Neural crest cell (in vitro differentiated cells): ENCODE measurements at regions not wholly inside any gene's neighbourhood (a gene's known extent, or its start where the extent isn't known, plus 50 kb on each side); places are given as distances from the start of the nearest gene placed in this dataset.

ENCODE experiments used
- DNase-seq: peaks from one replicate; pipeline ENCODE4 v3.0.0; 2021; ENCODE audit warnings: low read depth, mixed read lengths, low spot score
- H3K27ac Mint-ChIP-seq: one replicate; pipeline ENCODE4 v1.8.0; 2021; ENCODE audit warnings: mild to moderate bottlenecking, mixed read lengths; ENCODE audit not compliant: unreplicated experiment
- H3K27me3 Mint-ChIP-seq: 2 replicates; pipeline ENCODE4 v1.8.0; 2021; ENCODE audit warnings: low read depth, mild to moderate bottlenecking, mixed read lengths
- H3K36me3 Mint-ChIP-seq: 2 replicates; pipeline ENCODE4 v1.8.0; 2021; ENCODE audit warnings: low read depth, mild to moderate bottlenecking, mixed read lengths
- H3K4me1 Mint-ChIP-seq: 2 replicates; pipeline ENCODE4 v1.8.0; 2021; ENCODE audit warnings: mixed read lengths
- H3K4me3 Mint-ChIP-seq: one replicate; pipeline ENCODE4 v1.8.0; 2021; ENCODE audit warnings: mild to moderate bottlenecking, mixed read lengths
- H3K9me3 Mint-ChIP-seq: 2 replicates; pipeline ENCODE4 v1.8.0; 2021; ENCODE audit warnings: mixed read lengths
- TF ChIP-seq, protein P1 (sequence below): fragments of 200-600 bp; sonication (generic); conservative IDR thresholded peaks from 2 replicates; pipeline ENCODE4 v1.5.0; 2021; ENCODE audit warnings: antibody characterized with exemption, mild to moderate bottlenecking

- Mint-ChIP-seq H3K36me3 (peaks cover under 1% of the 10 kb centered on the region), H3K9me3 (peaks cover 6% of the 10 kb centered on the region), H3K27ac (no peak overlapping the region), H3K4me3 (no peak overlapping the region), H3K4me1 (peaks cover 11% of the 10 kb centered on the region), H3K27me3 (peaks cover 8% of the 10 kb centered on the region)
- DNase-seq: no peak
- TF ChIP-seq, protein P1, sequence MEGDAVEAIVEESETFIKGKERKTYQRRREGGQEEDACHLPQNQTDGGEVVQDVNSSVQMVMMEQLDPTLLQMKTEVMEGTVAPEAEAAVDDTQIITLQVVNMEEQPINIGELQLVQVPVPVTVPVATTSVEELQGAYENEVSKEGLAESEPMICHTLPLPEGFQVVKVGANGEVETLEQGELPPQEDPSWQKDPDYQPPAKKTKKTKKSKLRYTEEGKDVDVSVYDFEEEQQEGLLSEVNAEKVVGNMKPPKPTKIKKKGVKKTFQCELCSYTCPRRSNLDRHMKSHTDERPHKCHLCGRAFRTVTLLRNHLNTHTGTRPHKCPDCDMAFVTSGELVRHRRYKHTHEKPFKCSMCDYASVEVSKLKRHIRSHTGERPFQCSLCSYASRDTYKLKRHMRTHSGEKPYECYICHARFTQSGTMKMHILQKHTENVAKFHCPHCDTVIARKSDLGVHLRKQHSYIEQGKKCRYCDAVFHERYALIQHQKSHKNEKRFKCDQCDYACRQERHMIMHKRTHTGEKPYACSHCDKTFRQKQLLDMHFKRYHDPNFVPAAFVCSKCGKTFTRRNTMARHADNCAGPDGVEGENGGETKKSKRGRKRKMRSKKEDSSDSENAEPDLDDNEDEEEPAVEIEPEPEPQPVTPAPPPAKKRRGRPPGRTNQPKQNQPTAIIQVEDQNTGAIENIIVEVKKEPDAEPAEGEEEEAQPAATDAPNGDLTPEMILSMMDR: no peak
Measured at GRCh38 chr7:54859545-54859944, 100.5 kb upstream of the SEC61G start.

DNA sequence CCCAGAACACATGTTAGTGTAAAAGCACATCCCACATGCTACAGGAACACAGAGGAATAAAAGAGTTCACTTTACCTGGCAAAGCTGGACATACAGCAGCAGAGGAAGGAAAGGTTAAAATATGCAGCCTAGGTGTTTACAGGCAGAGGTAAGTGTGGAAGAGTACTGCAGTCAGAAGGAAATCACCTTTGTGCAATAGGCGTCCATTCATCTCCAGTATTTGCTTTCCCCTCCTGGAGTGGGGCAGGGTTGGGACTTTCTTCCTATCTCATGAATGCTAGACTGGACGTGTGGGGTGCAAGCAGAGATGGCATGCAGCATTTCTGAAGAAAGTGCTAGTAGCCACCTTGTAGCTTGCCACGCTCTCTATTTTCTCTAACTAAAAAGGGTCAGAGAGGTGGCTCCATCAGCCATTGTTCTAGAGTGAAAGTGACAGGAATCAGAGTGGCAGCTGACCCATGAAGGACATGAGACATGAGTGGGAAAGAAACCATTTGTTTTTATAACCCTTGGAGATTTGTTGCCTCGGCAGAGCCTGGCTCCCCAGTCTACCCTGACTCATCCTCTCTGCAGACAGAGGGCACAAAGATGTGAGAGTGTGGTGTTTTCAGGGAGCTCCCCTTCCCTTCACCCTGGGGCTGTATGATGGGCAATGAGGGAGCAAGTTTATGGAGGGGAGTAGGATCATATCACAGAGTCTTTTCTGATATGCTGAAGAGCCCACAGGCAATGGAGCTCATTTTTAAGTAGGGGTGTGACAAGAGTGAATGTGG lies 101.2 kb upstream of the SEC61G start:
- no peak for DNase-seq
- TF ChIP-seq, protein P1: no peak
- Mint-ChIP-seq H3K27ac (peak overlapping the region; percentile 15), H3K27me3 (peaks cover 8% of the 10 kb centered on the region), H3K4me3 (no peak overlapping the region), H3K36me3 (no peaks in the 10 kb centered on the region), H3K9me3 (peaks cover 4% of the 10 kb centered on the region), H3K4me1 (peaks cover 17% of the 10 kb centered on the region)

DNA sequence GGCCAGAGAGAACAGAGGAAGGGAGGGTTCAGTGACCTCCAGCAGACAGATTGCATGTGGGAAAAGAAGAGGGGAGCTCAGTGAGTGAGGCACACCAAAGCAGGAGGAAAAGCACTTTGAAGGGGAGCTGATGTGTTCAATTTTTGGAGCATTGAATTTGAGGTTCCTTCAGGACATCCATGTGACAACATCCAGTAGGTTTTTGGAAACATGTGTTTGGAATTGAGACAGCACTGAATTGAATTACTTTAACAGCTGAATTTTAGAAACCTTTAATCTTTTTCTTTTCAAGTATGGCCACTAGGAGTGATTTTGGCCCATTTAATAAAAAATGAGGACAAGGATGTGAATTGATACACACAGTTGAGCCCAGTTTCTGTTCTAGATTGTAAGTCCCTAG lies 101.8 kb upstream of the SEC61G start:
- no peak overlapping the region for H3K27ac Mint-ChIP-seq
- peaks cover 8% of the 10 kb centered on the region for H3K27me3 Mint-ChIP-seq
- peaks cover 17% of the 10 kb centered on the region for H3K4me1 Mint-ChIP-seq
- TF ChIP-seq, protein P1: no peak
- H3K36me3 Mint-ChIP-seq: no peaks in the 10 kb centered on the region
- H3K9me3 Mint-ChIP-seq: peaks cover 4% of the 10 kb centered on the region
- H3K4me3 Mint-ChIP-seq: no peak overlapping the region
- DNase-seq: no peak

DNA sequence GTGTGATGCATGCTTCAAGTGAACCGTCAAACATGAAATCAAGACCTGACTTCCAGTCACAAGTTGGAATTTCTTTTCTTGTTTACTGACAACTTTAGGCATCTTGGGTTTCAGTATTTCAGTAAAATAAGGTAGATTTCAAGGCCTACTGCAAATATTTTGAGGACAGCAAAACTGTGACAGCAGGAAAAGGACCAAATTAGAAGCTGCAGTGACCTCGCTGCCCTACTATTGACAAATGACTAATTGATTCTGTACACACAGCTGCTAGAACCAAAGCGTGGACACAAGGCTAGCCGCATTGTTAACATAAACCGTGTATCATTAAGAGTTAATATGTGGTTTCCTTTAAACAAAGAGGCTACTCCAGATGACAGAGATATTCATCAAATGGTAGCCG lies 105.7 kb upstream of the SEC61G start:
- DNase-seq: no peak
- TF ChIP-seq, protein P1: no peak
- peaks cover 9% of the 10 kb centered on the region for H3K4me1 Mint-ChIP-seq
- no peak overlapping the region for H3K4me3 Mint-ChIP-seq
- H3K36me3 Mint-ChIP-seq: no peaks in the 10 kb centered on the region
- H3K27ac Mint-ChIP-seq: no peak overlapping the region
- H3K9me3 Mint-ChIP-seq: no peaks in the 10 kb centered on the region
- H3K27me3 Mint-ChIP-seq: peaks cover 8% of the 10 kb centered on the region

GRCh38 chr7:54869523-54869922 lies 110.5 kb upstream of the SEC61G start:
- Mint-ChIP-seq H3K27me3 (no peaks in the 10 kb centered on the region), H3K4me1 (peaks cover 6% of the 10 kb centered on the region), H3K36me3 (no peaks in the 10 kb centered on the region), H3K4me3 (no peak overlapping the region), H3K27ac (no peak overlapping the region), H3K9me3 (no peaks in the 10 kb centered on the region)
- no peak for DNase-seq
- TF ChIP-seq, protein P1: no peak
